ENCODE measurements at regions not wholly inside any gene's neighbourhood (a gene's known extent, or its start where the extent isn't known, plus 50 kb on each side); places are given as distances from the start of the nearest gene placed in this dataset.

DNA sequence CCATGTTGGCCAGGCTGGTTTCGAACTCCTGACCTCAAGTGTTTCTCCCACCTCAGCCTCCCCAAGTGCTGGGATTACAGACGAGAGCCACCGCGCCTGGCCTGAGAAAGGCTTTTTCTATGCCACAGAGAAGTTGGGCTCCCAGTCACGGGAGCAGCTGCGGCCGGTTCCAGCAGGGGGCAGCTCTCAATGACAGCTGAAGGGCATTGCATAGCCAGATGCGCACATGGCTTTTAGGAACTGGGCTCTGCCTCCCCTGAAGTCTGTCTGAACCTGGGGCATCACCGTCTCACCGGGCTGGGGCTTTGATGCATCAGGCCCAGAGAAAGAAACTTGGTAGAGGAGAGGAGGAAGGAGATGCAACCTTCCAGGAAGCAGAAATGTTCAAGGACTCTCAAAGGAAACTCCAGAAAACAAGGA lies 84.2 kb upstream of the LAPTM4A start:
- H3K4me3 ChIP-seq (ENCODE audit: low read length): no peak overlapping the region
- peak; percentile 11 for DNase-seq (ENCODE audit: low read depth, low spot score)

- DNase-seq (ENCODE audit: low read depth, low spot score): no peak
- no peak overlapping the region for H3K4me3 ChIP-seq (ENCODE audit: low read length)
Observed at GRCh38 chr2:20132990-20133535, 81.6 kb upstream of the LAPTM4A start.

DNA sequence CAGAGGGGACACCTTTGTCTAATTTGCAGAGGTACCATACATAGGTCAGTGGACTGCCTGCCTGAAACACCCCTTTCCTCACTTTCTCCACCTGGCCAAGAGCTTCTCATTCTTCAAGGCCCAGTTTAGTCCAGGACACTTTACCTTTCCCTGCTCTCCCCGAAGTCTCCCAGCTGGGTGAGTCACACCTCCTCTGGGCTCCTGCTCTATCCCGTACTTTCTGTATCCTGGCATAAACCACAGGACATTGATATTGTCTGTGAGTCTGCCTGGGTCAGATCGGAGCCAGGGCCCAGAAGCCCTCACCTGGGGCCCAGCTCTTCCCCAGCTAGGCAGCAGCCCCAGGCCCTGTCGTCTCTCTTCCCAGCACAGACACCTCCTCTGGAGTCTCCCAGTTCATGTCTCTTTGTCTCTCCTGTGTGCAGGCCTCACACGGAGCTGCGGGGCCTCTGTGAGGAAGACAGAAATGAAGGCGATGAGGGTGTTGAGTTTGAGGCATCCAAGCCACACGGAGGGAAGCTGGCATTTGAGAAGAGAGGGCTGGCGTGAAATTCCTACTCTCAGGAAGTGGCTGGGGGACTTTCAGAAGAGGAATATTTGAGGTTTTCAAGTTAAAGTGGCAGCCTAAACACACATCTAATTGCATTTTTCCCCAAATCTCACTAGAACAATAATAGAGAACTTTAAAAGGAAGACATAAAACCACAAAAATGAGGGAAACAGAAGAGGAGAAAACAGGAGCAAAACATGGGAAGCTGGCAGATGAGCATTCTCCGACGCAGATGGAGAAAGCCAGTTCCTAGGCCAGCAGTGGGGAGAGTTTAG lies 79.6 kb upstream of the LAPTM4A start:
- H3K4me3 ChIP-seq (ENCODE audit: low read length): no peak overlapping the region
- no peak for DNase-seq (ENCODE audit: low read depth, low spot score)

DNA sequence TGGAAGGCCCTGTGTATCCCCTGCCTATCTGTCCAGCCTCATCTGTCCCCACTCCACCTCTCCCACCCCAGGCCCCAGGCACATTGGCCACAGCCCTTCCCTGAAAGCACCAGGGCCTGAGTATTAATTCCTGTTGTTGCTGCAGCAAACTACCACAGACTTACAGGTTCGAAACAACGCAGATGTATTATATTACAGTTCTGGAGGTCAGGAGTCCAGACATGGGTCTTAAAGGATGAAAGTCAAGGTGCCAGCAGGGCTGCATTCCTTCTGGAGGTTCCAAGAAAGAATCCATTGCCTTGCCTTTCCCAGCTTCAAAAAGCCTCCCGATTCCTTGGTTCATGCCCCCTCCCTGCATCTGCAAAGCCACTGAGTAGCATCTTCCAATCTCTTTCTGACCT lies 78.7 kb upstream of the LAPTM4A start:
- H3K4me3 ChIP-seq (ENCODE audit: low read length): no peak overlapping the region
- no peak for DNase-seq (ENCODE audit: low read depth, low spot score)

- no peak overlapping the region for H3K4me3 ChIP-seq (ENCODE audit: low read length)
- no peak for DNase-seq (ENCODE audit: low read depth, low spot score)
Observed at GRCh38 chr2:20129331-20130159, 78.1 kb upstream of the LAPTM4A start.

GRCh38 chr2:20128506-20129330 lies 77.3 kb upstream of the LAPTM4A start:
- no peak for DNase-seq (ENCODE audit: low read depth, low spot score)
- no peak overlapping the region for H3K4me3 ChIP-seq (ENCODE audit: low read length)

- no peak overlapping the region for H3K4me3 ChIP-seq (ENCODE audit: low read length)
- DNase-seq (ENCODE audit: low read depth, low spot score): no peak
Observed at GRCh38 chr2:20126469-20126868, 75.0 kb upstream of the LAPTM4A start.

DNA sequence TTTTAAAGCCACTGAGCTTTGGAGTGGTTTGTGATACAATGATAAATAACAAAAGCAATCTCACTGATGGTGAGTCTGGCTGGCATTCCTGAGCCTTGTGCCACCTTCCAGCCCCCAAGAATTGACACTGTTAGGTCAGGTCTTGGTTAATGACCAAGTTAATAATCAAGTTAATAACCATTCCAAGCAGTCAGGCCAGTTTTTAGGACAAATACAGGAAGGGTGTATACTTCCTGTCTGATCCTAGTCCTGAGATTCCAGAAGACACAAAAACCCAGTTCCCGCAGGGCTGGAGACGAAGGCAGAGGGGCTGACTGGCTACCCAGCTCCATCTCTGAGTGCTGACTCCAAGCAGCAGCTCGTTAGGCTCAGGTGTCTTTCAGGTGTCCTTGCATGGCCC lies 74.6 kb upstream of the LAPTM4A start:
- DNase-seq (ENCODE audit: low read depth, low spot score): no peak
- H3K4me3 ChIP-seq (ENCODE audit: low read length): no peak overlapping the region

GRCh38 chr2:20125616-20126015 lies 74.2 kb upstream of the LAPTM4A start:
- no peak overlapping the region for H3K4me3 ChIP-seq (ENCODE audit: low read length)
- no peak for DNase-seq (ENCODE audit: low read depth, low spot score)

GRCh38 chr2:20125164-20125563 lies 73.7 kb upstream of the LAPTM4A start:
- no peak for DNase-seq (ENCODE audit: low read depth, low spot score)
- no peak overlapping the region for H3K4me3 ChIP-seq (ENCODE audit: low read length)

GRCh38 chr2:20123871-20124594 lies 72.6 kb upstream of the LAPTM4A start:
- no peak for DNase-seq (ENCODE audit: low read depth, low spot score)
- no peak overlapping the region for H3K4me3 ChIP-seq (ENCODE audit: low read length)

GRCh38 chr2:20122864-20123263 lies 71.4 kb upstream of the LAPTM4A start:
- no peak for DNase-seq (ENCODE audit: low read depth, low spot score)
- no peak overlapping the region for H3K4me3 ChIP-seq (ENCODE audit: low read length)

DNA sequence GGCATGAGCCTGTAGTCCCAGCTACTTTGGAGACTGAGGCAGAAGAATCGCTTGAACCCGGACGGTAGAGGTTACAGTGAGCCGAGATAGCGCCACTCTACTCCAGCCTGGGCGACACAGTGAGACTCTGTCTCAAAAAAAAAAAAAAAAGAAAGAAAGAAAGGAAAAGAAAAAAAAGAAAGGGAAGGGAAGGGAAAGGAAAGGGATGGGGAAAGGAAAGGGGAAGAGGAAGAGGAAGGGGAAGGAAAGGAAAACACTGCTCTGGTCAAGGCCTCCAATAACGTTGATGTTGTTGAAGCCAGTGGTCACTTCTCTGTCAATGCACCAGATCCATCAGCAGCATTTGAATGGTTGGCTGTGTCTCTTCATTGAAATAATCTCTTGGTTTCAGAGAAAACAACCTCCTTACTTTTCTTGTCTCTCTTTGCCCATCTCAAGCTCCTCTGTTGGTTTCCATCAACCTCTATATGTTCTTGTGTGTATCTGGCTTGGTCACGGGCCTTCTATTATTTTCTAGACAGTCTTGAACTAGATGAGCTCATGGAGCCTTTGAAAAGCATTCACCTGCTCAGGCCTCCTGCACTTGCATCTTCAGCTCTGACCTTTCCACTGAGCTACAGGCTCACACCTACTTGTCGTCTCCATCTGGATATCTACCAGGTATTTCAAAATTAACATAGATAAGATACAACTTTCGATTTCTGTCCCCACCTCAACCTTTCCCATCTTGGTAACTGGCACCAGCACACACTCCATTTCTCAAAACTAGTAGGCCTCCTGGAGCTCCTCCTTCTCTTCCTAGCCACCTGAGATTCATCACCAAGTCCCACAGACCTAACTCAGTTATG lies 69.4 kb upstream of the LAPTM4A start:
- DNase-seq (ENCODE audit: low read depth, low spot score): no peak
- no peak overlapping the region for H3K4me3 ChIP-seq (ENCODE audit: low read length)

- no peak overlapping the region for H3K4me3 ChIP-seq (ENCODE audit: low read length)
- DNase-seq (ENCODE audit: low read depth, low spot score): no peak
Observed at GRCh38 chr2:20118051-20118450, 66.6 kb upstream of the LAPTM4A start.

GRCh38 chr2:20115902-20116301 lies 64.5 kb upstream of the LAPTM4A start:
- DNase-seq (ENCODE audit: low read depth, low spot score): peak; percentile 31
- H3K4me3 ChIP-seq (ENCODE audit: low read length): no peak overlapping the region

DNA sequence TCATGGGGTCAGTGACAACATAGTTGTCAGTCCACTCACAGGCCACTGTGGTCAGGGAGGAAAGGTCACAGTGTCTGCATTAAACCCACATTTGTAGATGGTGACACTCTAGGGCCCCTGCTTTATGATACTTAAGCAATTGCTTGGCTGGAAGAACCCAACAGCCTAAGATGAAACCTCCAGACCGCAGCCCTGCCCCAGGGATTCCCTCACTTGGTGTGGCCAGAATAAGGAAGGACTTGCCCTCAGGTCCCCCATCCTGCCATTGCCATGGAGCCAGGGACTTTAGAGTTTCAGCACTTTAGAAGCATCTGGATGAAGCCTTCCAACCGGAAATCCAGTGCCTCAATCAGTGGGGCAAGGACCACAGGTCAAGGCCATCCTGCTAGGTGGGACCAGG lies 63.9 kb upstream of the LAPTM4A start:
- no peak overlapping the region for H3K4me3 ChIP-seq (ENCODE audit: low read length)
- DNase-seq (ENCODE audit: low read depth, low spot score): no peak

GRCh38 chr2:20113986-20114938 lies 62.8 kb upstream of the LAPTM4A start:
- no peak for DNase-seq (ENCODE audit: low read depth, low spot score)

More at GRCh38 chr2:20113986-20114938, 62.8 kb upstream of the LAPTM4A start:
- no peak overlapping the region for H3K4me3 ChIP-seq (ENCODE audit: low read length)

Measured in Jurkat, Clone E6-1 (cell line).